ENCODE measurements at regions not wholly inside any gene's neighbourhood (a gene's known extent, or its start where the extent isn't known, plus 50 kb on each side); places are given as distances from the start of the nearest gene placed in this dataset.

DNA sequence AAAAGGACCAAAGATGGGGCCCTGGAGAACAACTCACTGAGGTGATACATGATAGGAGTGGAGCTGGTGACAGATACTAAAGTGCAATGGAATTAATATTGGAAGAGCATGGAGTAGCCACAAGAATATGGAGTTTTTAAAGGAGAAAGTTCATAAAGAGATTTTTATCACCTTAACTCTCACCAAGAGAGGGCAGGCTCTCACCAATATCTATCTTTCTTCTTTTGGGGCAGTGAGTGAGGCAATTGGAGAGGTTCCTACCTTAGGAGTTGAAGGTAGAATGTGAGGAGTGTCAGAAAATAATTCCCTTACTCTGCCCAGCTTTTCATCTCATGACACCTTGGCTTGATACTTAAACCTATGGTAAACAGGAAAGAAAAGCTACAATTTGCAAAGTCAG lies 233.7 kb upstream of the CWC22 start:
- TF ChIP-seq, protein P1, sequence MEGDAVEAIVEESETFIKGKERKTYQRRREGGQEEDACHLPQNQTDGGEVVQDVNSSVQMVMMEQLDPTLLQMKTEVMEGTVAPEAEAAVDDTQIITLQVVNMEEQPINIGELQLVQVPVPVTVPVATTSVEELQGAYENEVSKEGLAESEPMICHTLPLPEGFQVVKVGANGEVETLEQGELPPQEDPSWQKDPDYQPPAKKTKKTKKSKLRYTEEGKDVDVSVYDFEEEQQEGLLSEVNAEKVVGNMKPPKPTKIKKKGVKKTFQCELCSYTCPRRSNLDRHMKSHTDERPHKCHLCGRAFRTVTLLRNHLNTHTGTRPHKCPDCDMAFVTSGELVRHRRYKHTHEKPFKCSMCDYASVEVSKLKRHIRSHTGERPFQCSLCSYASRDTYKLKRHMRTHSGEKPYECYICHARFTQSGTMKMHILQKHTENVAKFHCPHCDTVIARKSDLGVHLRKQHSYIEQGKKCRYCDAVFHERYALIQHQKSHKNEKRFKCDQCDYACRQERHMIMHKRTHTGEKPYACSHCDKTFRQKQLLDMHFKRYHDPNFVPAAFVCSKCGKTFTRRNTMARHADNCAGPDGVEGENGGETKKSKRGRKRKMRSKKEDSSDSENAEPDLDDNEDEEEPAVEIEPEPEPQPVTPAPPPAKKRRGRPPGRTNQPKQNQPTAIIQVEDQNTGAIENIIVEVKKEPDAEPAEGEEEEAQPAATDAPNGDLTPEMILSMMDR (IDR thresholded peaks at IDR 0.05), result no peak
- no peak for TF ChIP-seq EP300 (IDR thresholded peaks at IDR 0.05)
- TF ChIP-seq POLR2A (IDR thresholded peaks at IDR 0.05), result no peak

Data from sigmoid colon (tissue), 4 donors.